ENCODE measurements at regions not wholly inside any gene's neighbourhood (a gene's known extent, or its start where the extent isn't known, plus 50 kb on each side); places are given as distances from the start of the nearest gene placed in this dataset.
A peak's percentile ranks its signal among the peaks of the same experiment; 100 is the strongest.
"Not testable (repeated sequence)": the region's sequence is repeated elsewhere in the genome, so short reads cannot be mapped to it uniquely, and the experiment has no call there.

DNA sequence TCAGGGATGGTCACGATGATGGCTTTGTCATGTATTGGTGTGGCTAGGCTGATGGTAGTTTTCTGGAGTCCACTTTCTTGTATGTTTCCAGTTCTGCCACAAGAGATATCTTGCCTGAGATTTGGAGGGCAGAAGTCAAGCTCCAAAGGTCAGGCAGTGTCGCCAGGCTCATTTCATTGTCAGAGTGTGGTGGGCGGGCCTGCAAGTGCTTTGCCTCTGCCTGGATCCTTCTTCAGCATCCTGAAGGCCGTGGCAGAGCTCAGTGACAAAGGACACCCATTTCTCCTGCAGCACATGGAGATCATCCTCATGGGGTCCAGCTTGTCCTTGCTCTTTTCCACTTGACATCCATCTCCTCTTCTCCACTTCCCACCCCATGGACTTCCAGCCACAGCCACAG, 139.7 kb downstream of the SMIM20 start:
- H3K4me2 ChIP-seq = peak overlapping the region in 9 of 11 experiments; percentile 36 to 75 (median 63); a peak in 15 of 22 replicates
- no peak overlapping the region for H3K4me3 ChIP-seq
- TF ChIP-seq Cebpa-rat (IDR thresholded peaks at IDR 0.05) = no peak
- H4K20me1 ChIP-seq = no peaks in the 10 kb centered on the region
- no peak overlapping the region for H3K9ac ChIP-seq
- H3K9me3 ChIP-seq (replicated peaks in 1 of 11) = peaks cover 0 to 7% (median 0%) of the 10 kb centered on the region in 11 experiments; a peak in 3 of 22 replicates
- peaks cover 44 to 72% (median 47%) of the 10 kb centered on the region in 10 experiments for H3K4me1 ChIP-seq
- no peaks in the 10 kb centered on the region for H3K27me3 ChIP-seq
- peak overlapping the region in 4 of 11 experiments; percentile 3 to 43 (median 40); a peak in 5 of 22 replicates for H3K27ac ChIP-seq
- no peaks in the 10 kb centered on the region for H3K36me3 ChIP-seq

DNA sequence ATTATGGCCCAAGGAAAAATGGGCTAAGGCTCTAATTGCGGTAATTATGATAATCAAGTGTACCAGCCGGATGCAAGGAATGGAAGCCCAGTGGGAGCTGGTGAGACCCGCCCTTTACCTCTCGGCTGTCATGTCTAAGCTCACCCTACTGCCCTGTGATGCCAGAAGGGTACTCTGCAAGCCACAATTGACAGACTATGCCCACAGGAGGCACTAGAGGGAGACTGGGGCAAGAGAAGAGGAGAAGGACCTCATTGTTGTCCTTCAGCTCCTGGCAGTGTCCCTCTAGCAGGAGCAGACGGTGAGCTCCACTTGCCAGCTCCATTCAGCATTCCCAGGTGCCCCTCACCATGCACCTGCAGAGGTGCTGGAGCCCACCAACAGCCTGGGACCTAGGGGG, 141.8 kb downstream of the SMIM20 start:
- Histone ChIP-seq H3K27ac (no peak overlapping the region), H3K4me1 (peaks cover 25 to 53% (median 30%) of the 10 kb centered on the region in 10 experiments), H3K4me2 (peak overlapping the region in 4 of 11 experiments; percentile 2 to 34 (median 19); a peak in 3 of 22 replicates), H3K36me3 (no peaks in the 10 kb centered on the region), H3K4me3 (no peak overlapping the region), H3K9me3 (replicated peaks in 1 of 11) (peaks cover 0 to 12% (median 0%) of the 10 kb centered on the region in 11 experiments; a peak in 8 of 22 replicates), H3K9ac (no peak overlapping the region), H4K20me1 (no peaks in the 10 kb centered on the region), H3K27me3 (no peaks in the 10 kb centered on the region)
- no peak for TF ChIP-seq Cebpa-rat (IDR thresholded peaks at IDR 0.05)

DNA sequence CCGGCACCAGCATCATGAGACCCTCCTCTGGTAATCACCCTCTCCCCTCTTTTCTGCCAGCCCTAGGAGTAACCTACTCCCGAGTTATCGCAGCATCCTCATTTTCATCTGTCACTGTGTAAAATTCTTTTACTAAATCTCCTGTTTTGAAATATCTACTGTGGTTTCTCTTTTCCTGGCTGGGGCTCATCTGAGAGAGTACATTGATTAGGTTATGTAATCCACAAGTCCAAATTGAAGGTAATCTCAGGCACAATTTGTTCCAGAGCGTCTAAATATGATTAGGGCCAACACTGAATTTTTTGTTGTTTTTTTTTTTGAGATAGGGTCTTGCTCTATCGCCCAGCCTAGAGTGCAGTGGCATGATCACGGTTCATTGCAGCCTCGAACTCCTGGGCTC, 142.4 kb downstream of the SMIM20 start:
- no peak for TF ChIP-seq Cebpa-rat (IDR thresholded peaks at IDR 0.05)
- H3K9ac ChIP-seq = no peak overlapping the region
- H3K27me3 ChIP-seq = no peaks in the 10 kb centered on the region
- no peaks in the 10 kb centered on the region for H4K20me1 ChIP-seq
- H3K4me1 ChIP-seq = peaks cover 20 to 50% (median 25%) of the 10 kb centered on the region in 10 experiments
- H3K36me3 ChIP-seq = no peaks in the 10 kb centered on the region
- H3K4me2 ChIP-seq = peak overlapping the region in 4 of 11 experiments; percentile 2 to 34 (median 19); a peak in 3 of 22 replicates
- H3K27ac ChIP-seq = no peak overlapping the region
- peaks cover 0 to 12% (median 0%) of the 10 kb centered on the region in 11 experiments; a peak in 8 of 22 replicates for H3K9me3 ChIP-seq (replicated peaks in 1 of 11)
- no peak overlapping the region for H3K4me3 ChIP-seq

DNA sequence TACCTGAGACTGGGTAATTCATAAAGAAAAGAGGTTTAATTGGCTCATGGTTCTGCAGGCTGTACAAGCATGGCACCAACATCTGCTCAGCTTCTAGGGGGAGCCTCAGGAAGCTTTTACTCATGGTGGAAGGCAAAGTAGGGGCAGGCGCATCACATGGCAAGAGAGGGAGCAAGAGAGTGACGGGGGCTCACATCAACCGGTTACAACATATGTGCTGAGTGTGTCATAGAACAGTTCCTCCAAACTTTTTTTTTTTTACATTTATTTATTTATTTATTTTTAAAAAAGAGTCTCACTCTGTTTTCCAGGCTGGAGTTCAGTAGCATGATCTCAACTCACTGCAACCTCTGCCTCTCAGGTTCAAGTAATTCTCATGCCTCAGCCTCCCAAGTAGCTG, 143.8 kb downstream of the SMIM20 start:
- Histone ChIP-seq H3K4me2 (peak overlapping the region in 1 of 11 experiments; percentile 32; a peak in 1 of 22 replicates), H3K9me3 (replicated peaks in 1 of 11) (peaks cover 0 to 12% (median 0%) of the 10 kb centered on the region in 11 experiments; a peak in 8 of 22 replicates), H3K4me1 (peaks cover 5 to 50% (median 10%) of the 10 kb centered on the region in 10 experiments)
- H4K20me1 ChIP-seq, H3K36me3 ChIP-seq, H3K4me3 ChIP-seq, H3K9ac ChIP-seq, H3K27me3 ChIP-seq, H3K27ac ChIP-seq: not testable (repeated sequence)

DNA sequence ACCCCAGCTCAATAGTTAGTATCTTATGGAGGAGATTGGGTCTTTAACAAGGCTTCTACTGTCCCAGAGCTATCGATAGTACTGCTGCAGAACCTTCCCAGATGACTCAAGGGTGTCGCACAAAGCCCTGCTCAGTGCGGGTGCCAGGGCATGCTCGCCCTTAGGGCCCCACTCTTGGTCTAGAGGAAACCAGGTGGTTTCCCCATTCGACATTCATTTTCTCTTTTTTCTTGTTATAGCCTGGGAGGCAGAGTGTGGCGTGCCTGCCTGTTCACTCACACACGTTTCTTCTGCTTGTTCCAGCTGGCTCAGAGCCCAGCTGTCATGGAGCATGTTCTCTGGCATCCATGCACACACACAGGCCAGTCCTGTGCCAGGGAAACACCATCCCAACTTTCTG, 144.5 kb downstream of the SMIM20 start:
- no peaks in the 10 kb centered on the region for H3K36me3 ChIP-seq
- peak overlapping the region in 1 of 11 experiments; percentile 32; a peak in 1 of 22 replicates for H3K4me2 ChIP-seq
- peaks cover 0 to 44% (median 3%) of the 10 kb centered on the region in 10 experiments; a peak in 15 of 20 replicates for H3K4me1 ChIP-seq
- no peaks in the 10 kb centered on the region for H3K27me3 ChIP-seq
- H3K4me3 ChIP-seq = no peak overlapping the region
- no peak overlapping the region for H3K9ac ChIP-seq
- H3K9me3 ChIP-seq (replicated peaks in 1 of 11) = peaks cover 0 to 12% (median 0%) of the 10 kb centered on the region in 11 experiments; a peak in 8 of 22 replicates
- no peak overlapping the region for H3K27ac ChIP-seq
- no peak for TF ChIP-seq Cebpa-rat (IDR thresholded peaks at IDR 0.05)
- no peaks in the 10 kb centered on the region for H4K20me1 ChIP-seq

DNA sequence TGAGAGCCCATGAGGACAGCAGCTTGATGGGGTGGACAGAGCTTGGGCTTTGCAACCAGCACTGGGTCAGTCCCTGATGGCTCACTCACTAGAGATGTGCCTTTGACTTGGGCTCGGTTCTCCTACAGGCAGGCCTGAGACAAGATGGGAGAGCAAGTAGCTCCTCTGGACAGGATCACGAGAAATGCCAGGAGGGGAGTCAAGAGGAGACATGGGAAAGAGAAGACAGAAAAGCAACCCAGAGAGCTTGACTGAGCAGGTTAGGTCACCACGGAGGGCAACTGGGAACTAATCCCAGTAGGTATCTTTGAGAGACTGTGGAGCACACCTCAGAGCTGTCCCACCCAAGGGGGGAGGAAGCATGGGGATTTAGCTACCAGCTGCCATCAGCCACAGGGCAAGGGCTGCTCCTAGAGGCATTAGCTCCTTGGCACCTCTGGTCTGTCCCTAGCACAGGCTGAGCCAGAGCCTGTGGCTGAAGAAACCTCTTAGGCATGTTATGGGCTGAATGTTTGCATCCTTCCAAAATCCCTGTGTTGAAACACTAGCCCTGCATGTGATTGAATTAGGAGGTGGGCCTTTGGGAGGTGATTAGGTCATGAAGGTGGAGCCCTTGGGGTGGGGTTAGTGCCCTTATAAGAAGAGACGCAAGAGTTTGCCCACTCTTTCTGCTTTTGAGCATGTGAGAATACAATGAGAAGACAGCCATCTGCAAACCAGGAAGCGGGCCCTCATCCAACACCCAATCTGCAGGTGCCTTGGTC, 145.6 kb downstream of the SMIM20 start:
- Histone ChIP-seq H3K9ac (no peak overlapping the region), H3K27me3 (no peaks in the 10 kb centered on the region), H3K9me3 (replicated peaks in 1 of 11) (peaks cover 0 to 12% (median 0%) of the 10 kb centered on the region in 11 experiments; a peak in 7 of 22 replicates), H3K27ac (no peak overlapping the region), H3K36me3 (no peaks in the 10 kb centered on the region), H3K4me3 (no peak overlapping the region), H4K20me1 (no peaks in the 10 kb centered on the region), H3K4me2 (no peak overlapping the region), H3K4me1 (peaks cover 0 to 37% (median 1%) of the 10 kb centered on the region in 10 experiments; a peak in 7 of 20 replicates)
- no peak for TF ChIP-seq Cebpa-rat (IDR thresholded peaks at IDR 0.05)

DNA sequence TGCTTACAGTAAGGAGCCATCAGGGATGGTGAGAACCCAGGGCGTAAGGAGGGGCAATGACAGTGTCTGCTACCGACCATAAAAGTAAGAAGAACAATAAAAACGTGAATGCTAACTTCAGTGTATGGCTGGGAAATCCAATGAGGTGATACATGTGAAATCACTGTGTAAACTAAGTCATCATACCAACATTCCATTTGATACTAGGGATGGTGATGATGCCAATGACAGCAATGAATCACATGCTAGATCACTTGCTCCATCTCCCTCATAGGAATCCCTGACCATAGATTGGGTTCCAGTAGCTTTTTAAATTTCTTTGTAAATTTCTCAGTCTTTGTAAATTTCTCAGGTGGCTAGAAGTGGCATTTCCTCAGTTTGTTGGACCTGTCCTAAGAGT, 146.3 kb downstream of the SMIM20 start:
- no peak overlapping the region for H3K27ac ChIP-seq
- H3K4me3 ChIP-seq = no peak overlapping the region
- peaks cover 0 to 12% (median 0%) of the 10 kb centered on the region in 11 experiments; a peak in 6 of 22 replicates for H3K9me3 ChIP-seq (replicated peaks in 1 of 11)
- no peak overlapping the region for H3K4me2 ChIP-seq
- no peak overlapping the region for H3K9ac ChIP-seq
- H4K20me1 ChIP-seq = no peaks in the 10 kb centered on the region
- no peaks in the 10 kb centered on the region for H3K36me3 ChIP-seq
- peaks cover 0 to 37% (median 1%) of the 10 kb centered on the region in 10 experiments; a peak in 7 of 20 replicates for H3K4me1 ChIP-seq
- TF ChIP-seq Cebpa-rat (IDR thresholded peaks at IDR 0.05) = no peak
- H3K27me3 ChIP-seq = no peaks in the 10 kb centered on the region

DNA sequence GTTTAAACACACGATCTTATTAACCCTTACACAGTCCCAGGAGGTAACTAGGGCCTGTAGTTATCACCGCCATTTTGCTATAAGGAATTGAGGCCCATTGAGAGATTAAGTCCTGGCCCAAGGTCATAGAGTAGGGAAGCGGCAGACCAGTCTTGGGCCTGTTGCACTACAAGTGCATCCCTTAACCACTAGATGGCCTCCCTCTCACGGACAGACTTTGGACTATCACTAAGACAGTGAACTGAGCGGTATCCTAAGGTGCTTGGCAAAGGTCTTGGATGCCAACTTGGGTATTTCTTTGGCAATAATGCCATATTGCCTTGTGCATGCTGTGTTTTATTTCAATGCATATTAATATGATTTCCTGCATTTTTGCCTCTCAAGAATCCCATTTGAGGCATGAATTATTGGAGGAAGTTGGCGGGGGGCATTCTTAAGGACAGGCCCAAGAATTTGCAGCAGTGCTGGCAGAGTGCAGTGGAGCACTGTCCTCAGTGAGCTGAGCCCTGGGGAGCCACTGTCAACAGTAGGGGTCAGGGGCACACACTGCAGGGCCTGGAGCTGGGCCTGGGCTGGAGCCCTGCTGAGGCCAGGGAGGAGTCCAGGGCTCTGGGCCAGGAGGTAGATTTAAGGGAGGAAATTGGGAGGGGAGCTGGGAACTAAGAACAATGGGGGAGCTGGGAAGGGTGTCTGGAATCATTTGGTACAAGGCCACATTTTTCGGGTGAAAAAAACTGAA, 147.4 kb downstream of the SMIM20 start:
- Histone ChIP-seq H3K27ac (peak overlapping the region in 2 of 11 experiments; percentile 35 to 37; a peak in 3 of 22 replicates), H3K4me1 (peaks cover 0 to 33% (median 0%) of the 10 kb centered on the region in 10 experiments; a peak in 6 of 20 replicates), H3K4me3 (no peak overlapping the region), H3K9me3 (replicated peaks in 1 of 11) (peaks cover 0 to 12% (median 0%) of the 10 kb centered on the region in 11 experiments; a peak in 6 of 22 replicates), H3K4me2 (peak overlapping the region in 2 of 11 experiments; percentile 24 to 56; a peak in 4 of 22 replicates), H3K36me3 (no peaks in the 10 kb centered on the region), H3K9ac (no peak overlapping the region), H4K20me1 (no peaks in the 10 kb centered on the region), H3K27me3 (no peaks in the 10 kb centered on the region)
- TF ChIP-seq Cebpa-rat (IDR thresholded peaks at IDR 0.05) = no peak

DNA sequence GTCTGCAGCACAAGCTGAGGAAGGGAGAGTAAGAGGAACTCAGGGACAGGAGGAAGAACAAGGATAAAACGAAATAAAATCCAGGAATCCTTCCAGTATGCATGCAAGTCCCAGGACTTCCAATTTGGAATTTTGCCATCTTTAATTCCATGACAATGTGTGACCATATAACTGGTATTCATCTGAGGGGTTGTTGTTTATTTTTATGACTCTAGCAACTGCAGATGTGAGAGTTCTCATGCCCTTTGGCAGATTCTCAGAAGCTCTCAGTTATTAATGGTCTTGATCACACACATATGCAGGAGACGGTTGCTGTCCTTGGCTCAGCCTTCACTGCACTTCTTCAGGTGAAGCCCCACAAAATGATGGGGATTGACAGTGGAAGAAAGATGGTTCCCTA, 148.2 kb downstream of the SMIM20 start:
- H3K27me3 ChIP-seq = no peaks in the 10 kb centered on the region
- H3K9me3 ChIP-seq (replicated peaks in 1 of 11) = peaks cover 0 to 12% (median 0%) of the 10 kb centered on the region in 11 experiments; a peak in 6 of 22 replicates
- no peaks in the 10 kb centered on the region for H4K20me1 ChIP-seq
- no peak overlapping the region for H3K4me3 ChIP-seq
- H3K4me2 ChIP-seq = peak overlapping the region in 2 of 11 experiments; percentile 24 to 56; a peak in 3 of 22 replicates
- TF ChIP-seq Cebpa-rat (IDR thresholded peaks at IDR 0.05) = no peak
- H3K27ac ChIP-seq = 0 out of 22 replicates have a peak overlapping the region, but pooled peaks of 1 of the 11 experiments have one; percentile 37
- no peak overlapping the region for H3K9ac ChIP-seq
- peaks cover 0 to 33% (median 0%) of the 10 kb centered on the region in 10 experiments; a peak in 5 of 20 replicates for H3K4me1 ChIP-seq
- H3K36me3 ChIP-seq = no peaks in the 10 kb centered on the region

DNA sequence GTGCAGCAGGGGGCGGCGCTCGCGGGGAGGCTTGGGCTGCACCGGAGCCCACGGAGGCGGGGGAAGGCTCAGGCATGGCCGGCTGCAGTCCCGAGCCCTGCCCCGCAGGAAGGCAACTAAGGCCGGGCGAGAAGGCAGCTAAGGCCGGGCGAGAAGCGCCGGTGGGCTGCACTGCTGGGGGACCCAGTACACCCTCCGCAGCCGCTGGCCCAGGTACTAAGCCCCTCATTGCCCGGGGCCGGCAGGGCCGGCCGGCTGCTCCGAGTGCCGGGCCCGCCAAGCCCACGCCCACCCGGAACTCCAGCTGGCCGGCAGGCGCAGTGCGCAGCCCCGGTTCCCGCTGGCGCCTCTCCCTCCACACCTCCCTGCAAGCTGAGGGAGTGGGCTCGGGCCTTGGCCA, 150.0 kb downstream of the SMIM20 start:
- not testable (repeated sequence) for H3K4me3 ChIP-seq, H3K9ac ChIP-seq, H3K27me3 ChIP-seq, H4K20me1 ChIP-seq, H3K36me3 ChIP-seq, H3K27ac ChIP-seq, H3K4me2 ChIP-seq
- Histone ChIP-seq H3K4me1 (peaks cover 0 to 25% (median 0%) of the 10 kb centered on the region in 10 experiments; a peak in 6 of 20 replicates), H3K9me3 (replicated peaks in 1 of 11) (peaks cover 0 to 12% (median 0%) of the 10 kb centered on the region in 11 experiments; a peak in 6 of 22 replicates)
